HG03066 (cell line): ENCODE measurements at regions not wholly inside any gene's neighbourhood (a gene's known extent, or its start where the extent isn't known, plus 50 kb on each side); places are given as distances from the start of the nearest gene placed in this dataset.
A peak's percentile ranks its signal among the peaks of the same experiment; 100 is the strongest.

ENCODE experiments used
- ATAC-seq: cut with Tn5 transposase; IDR thresholded peaks from one replicate; pipeline ENCODE4 v1.9.1; 2021; ENCODE audit warnings: low read depth; ENCODE audit not compliant: unreplicated experiment

DNA sequence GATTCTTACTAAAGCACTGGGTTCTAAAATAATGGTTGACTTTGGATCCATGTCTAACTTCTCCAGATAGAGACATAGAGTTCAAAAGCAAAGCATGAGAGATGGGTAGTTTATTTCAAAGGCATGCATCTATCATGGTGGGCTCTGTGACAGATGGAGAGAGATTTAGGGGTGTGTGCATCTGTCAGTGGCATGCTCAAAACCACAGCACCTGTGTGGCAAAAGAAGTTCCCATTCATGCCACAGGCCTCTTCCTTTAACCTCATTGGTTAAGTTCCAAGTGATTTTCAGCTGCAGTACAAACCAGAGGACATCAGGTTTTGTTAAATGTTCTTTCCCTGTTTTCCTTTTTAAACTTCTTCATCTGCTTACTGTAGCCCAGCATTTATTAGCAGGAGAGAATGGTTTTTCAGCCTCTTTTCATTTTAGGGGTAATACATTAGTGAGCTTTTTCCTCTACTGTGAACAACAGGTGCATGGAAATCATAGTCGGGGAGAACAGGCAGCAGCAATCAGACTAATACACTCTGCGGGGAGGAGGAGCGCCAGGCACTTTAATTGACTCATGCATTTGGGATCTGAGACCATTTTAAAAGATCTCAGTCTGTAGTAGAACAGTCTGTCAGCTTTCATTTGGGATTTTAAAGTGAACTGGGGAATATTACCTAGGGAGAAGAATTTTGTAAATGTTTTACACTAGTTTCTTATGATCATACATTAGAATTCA is 52.4 kb upstream of the UPP2 start:
- ATAC-seq = no peak

DNA sequence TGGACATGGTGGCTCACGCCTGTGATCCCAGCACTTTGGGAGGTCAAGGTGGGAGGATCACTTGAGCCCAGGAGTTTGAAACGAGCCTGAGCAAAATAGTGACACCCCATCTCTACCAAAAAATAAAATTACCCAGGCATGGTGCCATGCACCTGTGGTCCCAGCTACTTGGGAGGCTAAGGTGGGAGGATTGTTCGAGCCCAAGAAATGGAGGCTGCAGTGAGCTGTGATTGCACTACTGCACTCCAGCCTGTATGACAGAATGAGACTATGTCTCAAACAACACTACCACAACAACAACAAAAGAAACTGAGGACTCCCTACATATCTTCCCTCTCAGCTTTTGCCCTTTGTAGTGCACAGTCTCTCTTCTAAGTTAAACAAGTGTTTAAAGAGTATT is 53.3 kb upstream of the UPP2 start:
- ATAC-seq = no peak

DNA sequence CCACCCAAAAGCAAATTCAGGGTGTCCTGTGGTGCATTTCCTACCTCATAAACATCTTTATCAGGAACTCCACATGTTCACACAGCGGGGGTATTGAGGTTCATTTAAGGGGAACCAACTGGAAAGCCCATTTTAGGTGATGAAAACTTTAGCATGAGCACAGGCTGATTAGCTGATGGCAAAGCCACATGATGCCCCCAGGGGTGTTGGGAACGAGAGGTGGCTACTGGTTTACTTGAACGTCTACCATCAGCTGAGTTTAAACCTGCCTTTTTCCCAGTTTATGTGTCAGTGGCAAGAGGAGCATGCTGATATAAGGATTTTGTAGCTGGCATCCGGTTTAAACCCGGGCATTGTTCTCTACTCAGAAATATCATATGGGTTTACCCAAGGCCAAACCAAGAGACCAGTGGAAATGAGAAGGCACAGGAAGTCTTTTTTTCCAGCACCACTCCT is 54.5 kb upstream of the UPP2 start:
- ATAC-seq = no peak

DNA sequence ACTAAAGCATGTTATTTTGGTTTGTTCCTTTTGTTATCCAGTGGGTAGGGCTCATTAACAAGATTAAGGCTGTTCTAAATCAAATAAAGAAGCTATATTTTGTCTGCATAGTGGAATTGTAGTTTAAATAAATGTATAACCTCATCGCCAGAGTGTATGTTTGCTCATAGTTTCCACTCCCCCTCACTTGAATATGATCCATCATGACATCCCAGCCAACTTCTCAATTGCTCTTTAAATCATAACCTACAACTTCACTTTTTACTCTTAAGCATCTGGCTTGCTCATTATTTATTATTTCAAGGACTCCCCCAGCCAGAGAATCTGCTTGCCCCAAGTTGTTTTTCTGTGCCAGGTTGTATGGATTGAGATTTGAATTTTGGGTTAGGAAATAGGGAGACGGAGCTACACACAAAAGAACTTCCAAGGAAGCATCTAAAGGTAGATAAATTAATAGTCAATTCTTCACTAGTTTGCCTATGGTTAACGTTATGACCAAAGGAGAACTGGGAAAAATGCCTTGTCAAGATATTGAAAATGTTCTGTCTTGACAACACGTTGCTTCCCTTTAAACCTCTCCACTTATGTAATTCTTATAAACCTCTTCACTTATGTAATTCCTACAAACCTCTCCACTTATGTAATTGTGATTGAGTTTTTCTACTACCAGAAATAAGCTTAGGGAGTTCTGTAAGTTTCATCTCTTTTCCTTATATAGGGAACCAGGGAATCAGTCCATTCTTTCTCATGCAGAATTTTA is 55.4 kb upstream of the UPP2 start:
- no peak for ATAC-seq

- no peak for ATAC-seq
Observed at GRCh38 chr2:158045362-158045761, 56.3 kb upstream of the UPP2 start.

DNA sequence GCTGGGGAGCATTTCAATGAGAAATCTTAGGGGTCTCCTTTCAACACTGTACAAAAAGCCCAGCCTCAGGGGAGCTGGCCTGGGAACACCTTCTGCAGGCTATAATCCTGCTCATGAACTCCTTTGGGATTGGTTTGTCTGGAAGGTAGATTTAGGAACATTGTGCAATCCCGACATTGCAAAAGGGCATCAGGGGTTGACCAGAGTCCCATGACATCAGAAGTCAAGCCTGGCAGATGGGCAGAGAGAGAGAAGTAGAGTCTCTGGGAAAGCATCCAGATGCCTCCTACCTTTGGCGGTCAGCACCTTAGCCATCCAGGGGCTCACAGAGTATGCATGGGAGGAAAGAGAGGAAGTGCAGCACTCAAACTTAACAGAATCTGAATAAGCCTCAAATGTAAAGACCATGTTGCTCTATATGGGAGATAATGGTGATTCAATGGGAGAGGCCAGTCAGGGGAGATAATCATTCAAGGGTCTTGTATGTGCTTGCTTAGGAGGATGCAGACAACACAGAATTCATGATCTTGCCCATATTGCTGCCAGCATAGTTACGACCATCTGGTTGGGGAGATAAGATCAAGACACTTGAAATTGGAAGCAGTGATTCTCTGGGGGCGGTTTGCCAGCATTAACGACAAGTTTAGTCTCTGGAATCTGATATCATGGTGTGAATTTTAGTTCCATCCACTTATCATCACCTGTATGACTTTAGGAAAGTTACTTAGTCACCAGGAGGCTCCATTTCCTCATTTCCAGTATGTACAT is 58.3 kb upstream of the UPP2 start:
- ATAC-seq = no peak

GRCh38 chr2:158042666-158043065 is 59.0 kb upstream of the UPP2 start:
- ATAC-seq = no peak

- ATAC-seq = no peak
Observed at GRCh38 chr2:158042245-158042644, 59.4 kb upstream of the UPP2 start.

- ATAC-seq = no peak
Observed at GRCh38 chr2:158041400-158041799, 60.3 kb upstream of the UPP2 start.

- no peak for ATAC-seq
Observed at GRCh38 chr2:158038901-158039300, 62.8 kb upstream of the UPP2 start.

DNA sequence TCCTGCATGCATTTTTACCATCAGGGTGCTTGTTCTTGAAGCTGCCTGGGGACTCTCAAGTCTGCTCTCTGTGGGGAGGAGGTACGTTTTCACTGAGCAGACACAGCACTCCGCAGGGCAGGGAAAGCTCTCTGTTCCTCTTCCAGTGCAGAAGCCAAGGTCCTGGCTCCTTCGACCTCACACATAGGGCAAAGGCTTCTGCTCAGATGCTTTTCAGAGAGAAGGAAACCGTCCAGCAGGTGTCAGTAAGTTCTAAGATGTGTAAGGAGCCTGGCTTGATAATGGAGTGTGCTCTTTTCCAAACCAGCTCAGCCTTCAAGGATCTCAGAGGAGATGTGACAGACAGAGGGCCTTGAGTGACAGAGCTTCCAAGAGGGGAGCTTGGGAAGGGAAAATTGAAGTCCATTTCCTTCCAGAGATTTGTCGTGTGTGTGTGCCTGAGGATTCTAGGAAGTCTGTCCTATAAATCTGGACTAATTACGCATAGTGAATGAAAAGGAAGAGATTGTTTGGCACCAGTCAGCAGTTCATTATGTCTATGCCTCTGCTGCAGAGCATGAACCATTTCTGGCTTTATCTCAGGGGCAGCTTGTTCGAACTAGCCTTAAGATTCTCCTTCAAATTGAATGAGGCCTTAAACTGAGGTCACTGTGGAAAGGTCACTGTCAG is 67.3 kb upstream of the UPP2 start:
- peak; percentile 67 for ATAC-seq

GRCh38 chr2:158031371-158031770 is 70.3 kb upstream of the UPP2 start:
- no peak for ATAC-seq

- no peak for ATAC-seq
Observed at GRCh38 chr2:158025255-158025996, 76.2 kb upstream of the UPP2 start.

DNA sequence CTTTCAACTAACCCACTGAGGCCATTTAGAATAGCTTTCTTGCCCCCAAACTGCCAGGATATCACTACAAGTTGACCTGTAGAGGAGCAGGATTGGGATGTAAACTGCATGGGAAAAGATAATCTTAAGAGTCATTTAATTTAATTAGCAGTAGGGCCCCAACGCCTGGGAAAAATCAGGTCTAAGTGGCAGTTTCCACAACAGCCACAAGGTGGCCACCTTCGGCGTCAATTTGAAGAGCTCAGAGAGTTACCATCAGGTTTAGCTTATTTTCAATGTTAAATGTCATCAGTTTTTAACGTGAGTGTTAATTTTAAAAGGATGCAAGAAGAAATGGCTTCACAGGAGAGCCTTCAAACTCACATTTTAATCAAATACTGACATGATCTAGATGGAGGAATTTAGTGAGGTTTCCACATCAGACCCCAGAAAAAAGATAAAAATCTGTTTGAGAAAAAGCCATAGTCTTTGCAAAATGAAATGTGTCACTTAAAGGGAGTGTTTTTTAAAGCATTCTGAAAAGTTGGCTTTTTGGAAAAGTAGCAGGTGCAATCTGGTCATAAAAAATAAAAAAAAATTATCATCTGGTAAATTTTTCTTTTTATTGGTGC is 77.3 kb upstream of the UPP2 start:
- peak; percentile 86 for ATAC-seq

- ATAC-seq = no peak
Observed at GRCh38 chr2:158022888-158023287, 78.8 kb upstream of the UPP2 start.

DNA sequence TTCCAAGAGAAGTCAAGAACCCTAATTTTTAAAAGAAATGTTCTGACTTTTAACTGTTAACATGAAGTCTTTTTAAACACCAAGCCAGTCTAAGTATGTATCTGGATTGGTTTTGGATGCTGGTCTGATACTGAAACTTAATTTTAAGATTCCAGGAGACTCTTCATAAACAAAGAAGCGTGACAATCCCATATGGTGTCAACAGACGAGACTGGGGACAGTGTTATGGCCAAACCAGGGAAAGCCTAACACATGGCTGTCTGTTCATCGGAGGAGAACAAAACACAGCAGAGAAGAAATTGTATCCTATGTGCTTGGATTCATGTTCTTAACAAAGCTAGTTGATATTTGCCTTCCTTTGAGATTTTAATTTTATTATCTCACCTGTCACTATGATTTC is 80.5 kb upstream of the UPP2 start:
- no peak for ATAC-seq

DNA sequence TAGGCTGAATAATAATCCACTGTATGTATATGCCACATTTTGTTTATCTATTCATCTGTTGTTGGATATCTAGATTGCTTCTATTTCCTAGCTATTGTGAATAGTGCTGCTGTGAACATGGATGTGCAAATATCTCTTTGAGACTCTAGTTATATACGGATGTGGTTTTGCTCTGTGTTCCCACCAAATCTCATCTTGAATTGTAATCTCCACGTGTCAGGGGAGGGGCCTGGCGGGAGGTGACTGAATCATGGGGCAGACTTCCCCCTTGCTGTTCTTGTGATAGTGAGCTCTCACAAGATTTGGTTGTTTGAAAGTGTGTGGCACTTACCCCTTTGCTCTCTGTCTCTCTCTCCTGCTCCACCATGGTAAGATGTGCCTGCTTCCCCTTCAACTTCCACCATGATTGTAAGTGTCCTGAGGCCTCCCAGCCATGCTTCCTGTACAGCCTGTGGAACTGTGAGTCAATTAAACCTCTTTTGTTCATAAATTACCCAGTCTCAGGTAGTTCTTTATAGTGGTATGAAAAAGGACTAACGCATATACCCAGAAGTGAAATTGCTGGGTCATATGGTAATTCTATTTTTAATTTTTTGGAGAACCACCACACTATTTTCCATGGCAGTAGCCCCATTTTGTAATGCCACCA is 86.1 kb upstream of the UPP2 start:
- no peak for ATAC-seq

DNA sequence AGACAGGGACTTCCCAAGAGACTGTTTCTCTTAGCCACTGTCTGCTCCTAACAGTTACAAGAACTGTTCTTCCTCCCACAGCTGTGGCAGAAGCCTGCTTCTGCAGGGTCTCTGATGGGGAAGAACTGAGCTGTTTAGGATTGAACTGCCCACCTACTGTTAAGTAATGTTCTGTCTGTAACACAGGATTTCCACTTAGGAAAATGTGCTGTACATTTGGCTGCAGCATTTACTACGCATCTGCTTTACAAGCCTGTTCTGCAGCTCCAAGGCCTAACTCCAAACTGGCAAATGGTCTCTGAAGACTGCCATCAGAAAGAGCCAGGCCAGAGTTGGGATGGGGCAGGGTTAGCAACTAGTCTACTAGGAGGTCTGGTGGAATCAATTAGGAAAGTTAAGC is 87.8 kb upstream of the UPP2 start:
- no peak for ATAC-seq

- ATAC-seq = no peak
Observed at GRCh38 chr2:158011055-158011771, 90.5 kb upstream of the UPP2 start.
